AG08395 (cell line): ENCODE measurements at regions not wholly inside any gene's neighbourhood (a gene's known extent, or its start where the extent isn't known, plus 50 kb on each side); places are given as distances from the start of the nearest gene placed in this dataset.
"Not testable (repeated sequence)": the region's sequence is repeated elsewhere in the genome, so short reads cannot be mapped to it uniquely, and the experiment has no call there.

Source experiments
- DNase-seq: peaks from one replicate; pipeline ENCODE4 v3.0.0; 2012; ENCODE audit warnings: mixed read lengths, low spot score

DNA sequence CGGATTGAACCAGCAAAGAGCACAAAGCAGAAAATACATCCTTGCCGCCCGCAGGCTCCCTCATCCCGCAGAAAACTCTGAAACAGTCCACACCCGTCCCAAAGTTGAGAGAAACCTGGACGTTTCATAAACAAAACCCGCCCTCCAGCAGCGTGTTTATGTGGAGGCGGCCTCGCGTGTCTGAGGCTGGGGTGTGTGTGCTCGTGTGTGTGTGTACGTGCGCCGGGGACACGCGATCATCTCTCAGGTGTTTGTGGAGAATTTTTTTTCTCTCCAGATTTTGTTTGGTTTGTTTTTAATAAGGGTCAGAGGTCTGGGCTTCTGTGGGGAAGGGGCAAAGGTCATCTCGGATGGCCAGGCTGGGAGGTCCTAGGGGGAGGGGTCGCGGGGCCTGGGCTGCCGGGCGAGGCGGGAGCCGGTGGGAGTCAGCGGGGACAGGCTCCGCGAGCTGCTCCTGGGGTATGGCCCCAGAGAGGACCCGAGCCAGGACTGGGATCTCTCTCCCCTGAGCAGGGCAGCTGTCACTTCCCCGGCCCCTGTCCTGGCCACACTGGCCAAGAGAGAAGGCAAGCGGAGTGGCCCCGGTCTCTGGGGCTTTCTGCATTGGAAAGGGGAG, 206.4 kb downstream of the C9orf50 start:
- DNase-seq, result peak; percentile 44

DNA sequence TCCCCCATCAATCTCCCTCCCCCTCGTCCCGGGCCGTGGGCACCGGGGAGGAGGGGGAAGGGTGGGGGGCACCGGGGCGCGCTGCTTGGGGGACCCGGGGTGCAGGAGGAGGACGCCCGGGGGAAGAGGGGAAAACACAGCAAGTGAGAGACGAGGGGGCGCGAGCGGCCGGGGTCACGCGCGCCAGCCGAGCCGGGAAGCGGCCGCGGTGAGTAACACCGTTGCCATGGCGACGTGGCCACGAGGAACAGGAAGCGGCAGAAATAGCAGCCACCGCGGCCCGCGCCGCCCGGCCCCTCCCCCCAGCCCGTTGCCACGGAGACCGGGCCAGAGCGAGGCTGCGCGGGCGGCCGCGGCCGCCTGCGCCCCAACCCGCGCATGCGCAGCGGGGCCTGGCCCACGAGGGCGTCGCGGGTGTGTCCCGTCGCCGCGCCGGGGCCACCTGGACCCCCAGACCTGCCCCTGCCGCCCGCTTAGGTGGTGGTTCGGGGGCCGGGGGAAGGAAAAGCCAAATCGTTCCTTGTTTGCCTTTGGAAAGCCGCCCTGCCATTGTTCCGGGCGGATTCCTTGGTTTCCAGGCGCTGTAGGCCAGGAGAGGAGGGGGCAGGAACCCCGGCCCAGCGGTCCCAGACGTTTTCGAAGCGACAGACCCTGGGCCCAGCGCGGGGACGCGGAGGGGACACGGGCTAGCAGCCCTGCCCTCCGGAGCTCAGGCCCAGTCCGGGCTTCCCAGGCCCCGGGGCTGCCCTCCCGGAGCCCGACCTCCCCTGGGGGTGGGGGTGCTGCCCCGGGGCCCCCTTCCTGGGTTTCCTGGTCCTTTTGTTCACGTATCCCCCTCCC, 207.1 kb downstream of the C9orf50 start:
- DNase-seq, result peak; percentile 99

DNA sequence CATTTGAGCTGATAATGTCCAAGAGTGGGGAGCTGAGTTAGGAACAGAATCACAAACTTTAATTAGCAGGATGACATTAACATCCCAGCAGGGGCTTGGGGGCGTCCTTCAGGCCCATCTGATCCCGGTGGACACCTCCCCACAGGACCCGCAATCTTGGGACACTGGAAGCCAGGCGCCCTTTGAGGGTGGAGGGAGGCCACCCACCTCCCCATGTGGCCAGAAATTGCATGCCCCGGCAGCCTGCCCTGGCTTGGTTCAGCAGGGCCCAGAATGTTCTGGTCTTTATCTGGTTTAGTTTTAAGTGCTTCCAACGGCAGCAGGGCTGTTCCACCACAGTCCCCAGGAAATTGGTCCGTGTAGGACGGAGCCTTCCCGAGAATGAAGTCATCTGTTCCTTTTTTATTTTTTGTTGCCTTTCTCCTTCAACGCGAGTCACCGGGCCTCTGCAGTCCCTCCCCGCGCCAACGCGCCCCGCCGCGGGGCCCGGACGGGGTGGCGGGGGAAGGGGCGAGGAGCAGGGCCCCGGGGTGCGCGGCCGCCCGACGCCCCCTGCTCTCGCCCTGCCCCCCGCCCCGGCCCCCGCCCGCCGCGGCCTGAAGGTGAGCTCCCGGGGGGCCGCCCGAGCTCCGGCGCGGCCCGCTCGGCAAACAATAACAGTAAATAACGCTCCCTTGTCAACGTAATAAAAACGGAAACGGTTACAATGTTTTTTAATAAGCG, 207.9 kb downstream of the C9orf50 start:
- DNase-seq, result peak; percentile 68

- not testable (repeated sequence) for DNase-seq
Measured at GRCh38 chr9:129412176-129412813, 208.6 kb downstream of the C9orf50 start.

- DNase-seq, result no peak
Measured at GRCh38 chr9:129411501-129412175, 209.3 kb downstream of the C9orf50 start.

DNA sequence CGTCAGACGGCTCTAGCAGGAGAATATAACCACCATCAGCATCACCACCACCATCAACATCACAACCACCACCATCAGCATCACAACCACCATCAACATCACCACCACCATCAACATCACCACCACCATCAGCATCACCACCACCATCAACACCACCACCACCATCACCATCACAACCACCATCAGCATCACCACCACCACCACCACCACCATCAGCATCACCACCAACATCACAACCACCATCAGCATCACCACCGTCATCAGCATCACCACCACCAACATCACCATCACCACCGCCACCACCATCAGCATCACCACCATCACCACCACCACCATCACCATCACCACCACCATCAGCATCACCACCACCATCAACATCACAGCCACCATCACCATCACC, 210.7 kb downstream of the C9orf50 start:
- DNase-seq, result no peak

DNA sequence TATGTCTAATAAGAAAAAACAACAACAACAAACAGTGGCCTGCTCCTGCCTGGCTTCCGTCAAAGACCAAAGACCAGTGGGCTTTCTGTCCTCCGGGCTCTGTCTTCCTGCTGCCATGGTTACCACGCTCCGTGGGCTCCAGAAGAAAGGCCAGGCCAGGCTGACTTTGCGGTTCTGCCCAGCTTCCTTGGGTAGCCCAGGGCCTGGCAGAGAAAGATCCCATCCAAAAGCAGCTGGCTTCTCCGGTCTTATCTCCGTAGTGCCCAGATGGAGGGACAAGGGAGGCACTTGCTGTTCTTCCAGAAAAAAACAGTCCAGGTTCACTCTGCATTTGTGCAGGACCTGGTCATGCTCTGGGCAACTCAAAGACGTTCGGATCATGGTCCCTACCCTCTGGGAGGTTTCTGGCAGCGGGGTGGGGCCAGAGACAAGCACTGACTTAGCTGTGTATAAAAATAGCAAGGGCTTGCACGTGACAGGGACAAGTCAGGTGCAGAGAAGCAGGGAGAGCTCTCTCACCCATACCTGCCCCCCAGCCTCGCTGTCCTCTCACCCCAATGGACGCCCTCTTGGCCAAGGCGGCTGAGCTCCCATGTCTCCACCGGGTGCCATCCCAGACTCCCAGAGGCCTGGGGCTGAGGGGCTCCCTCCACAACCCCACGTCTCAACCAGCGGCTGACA, 212.2 kb downstream of the C9orf50 start:
- DNase-seq, result no peak

- DNase-seq, result no peak
Measured at GRCh38 chr9:129407905-129408452, 212.9 kb downstream of the C9orf50 start.

DNA sequence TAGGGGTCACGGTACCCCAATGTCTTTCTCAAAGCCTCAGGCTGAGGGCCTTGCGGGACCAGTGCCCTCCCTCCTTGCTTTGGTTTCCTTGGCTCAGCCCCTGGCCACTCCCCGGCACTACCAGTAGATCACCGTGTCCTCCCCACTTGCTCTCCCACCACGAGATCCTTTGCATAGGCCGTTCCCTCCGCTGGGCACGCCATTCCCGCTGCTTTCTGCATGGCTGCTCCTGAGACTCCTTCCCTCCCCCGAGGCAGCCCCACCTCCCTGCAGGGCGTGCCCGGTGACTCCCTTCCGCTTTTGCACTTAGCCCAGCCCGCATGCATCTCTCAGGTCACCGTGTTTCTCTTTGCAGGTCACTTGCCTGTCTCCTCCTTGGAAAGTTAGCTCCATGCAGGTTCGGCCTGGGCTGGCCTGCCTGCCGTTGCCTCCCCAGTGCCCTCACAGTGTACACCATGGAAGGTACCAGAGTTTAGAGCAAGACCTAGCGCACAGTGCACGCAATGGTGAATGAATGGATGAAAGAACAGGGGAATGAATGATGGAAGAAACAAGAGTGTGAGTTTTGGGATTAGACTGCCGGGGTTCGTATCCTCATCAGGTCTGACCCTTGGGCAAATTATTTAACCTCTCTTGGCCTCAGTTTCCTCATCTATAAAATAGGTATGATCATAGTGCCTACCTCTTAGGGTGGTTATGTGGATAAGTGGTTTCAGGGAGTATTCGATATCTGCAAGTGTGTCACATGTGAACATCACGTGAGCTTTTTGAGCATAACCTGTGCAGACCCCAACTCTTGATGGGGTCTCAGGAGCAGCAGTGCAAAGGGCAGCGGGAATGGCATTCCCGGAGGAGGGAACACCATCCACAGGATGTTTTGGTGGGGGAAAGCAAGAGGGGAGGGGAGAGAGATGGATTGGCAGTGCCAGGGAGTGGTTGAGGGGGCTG, 214.3 kb downstream of the C9orf50 start:
- DNase-seq, result no peak

DNA sequence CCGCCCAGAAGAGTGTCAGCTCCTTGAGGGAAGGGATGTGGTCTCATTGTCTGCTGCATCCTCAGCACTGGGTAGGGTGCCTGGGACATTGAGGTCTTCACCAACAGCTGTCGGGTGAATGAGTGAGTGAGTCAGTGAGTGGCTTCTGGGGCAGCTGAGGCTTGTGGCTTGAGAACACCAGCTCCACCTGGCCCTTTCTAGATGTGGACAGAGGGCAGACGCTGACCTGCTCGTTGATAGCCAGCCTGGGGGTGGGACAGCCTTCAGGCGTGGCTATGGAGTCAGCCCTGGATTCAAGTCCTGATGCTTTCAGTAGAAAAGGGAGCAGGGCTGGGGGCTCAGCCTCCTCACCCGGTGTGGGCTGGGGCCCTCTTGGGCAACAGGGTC, 215.1 kb downstream of the C9orf50 start:
- no peak for DNase-seq

DNA sequence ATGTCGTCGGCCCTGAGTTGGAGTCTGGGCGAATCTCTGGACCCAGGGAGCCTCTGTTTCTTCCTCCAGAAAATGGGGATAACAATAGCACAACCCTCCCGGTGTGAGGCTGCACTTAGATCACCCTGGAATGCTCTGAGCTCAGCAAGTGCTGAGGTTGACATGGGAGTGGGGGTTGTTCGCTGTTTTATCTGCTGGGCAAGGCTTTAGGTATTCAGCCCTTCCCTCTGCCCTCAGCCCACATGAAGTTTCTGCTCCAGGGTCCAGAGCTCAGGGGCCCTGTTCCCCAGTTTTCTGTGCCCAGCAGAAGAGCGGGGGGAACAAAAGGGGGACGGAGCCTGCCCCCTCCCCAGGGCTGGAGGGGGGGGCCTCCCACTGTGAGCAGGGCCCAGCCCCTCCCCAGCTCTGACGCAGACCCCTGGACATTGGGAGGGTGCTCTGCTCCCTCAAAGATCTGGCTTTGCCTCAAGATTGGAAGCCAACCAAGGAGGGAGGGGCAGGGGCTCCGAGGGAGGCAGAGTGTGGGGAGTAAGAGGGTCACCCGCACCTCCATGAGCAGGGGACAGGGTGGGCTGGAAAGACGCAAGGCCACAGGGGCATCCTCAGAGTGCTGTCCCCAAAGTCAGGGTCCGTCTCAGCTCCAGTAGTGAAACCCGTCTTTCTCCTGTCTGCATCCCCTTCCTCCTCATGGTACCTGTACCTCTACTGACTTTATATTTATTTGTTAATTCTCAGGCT, 215.6 kb downstream of the C9orf50 start:
- no peak for DNase-seq

DNA sequence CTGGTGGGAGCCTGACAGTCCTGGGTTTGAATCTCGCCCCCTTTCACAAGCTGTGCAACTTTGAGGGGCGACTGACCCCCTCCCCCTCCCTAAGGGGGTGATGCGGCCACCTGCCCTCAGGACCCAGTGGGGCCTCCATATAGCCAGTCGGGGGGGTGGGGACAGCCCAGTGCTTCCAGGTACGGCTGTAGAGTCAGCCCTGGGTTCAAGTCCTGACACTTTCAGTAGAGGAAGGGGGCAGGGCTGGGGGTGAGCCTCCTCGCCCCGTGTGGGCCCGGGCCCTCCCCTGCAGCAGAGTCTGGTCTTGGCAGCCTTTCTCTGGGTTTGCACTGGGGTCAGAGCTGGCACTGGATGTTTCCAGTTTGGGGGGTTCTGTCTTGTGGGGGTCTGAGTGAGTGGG, 216.3 kb downstream of the C9orf50 start:
- no peak for DNase-seq

DNA sequence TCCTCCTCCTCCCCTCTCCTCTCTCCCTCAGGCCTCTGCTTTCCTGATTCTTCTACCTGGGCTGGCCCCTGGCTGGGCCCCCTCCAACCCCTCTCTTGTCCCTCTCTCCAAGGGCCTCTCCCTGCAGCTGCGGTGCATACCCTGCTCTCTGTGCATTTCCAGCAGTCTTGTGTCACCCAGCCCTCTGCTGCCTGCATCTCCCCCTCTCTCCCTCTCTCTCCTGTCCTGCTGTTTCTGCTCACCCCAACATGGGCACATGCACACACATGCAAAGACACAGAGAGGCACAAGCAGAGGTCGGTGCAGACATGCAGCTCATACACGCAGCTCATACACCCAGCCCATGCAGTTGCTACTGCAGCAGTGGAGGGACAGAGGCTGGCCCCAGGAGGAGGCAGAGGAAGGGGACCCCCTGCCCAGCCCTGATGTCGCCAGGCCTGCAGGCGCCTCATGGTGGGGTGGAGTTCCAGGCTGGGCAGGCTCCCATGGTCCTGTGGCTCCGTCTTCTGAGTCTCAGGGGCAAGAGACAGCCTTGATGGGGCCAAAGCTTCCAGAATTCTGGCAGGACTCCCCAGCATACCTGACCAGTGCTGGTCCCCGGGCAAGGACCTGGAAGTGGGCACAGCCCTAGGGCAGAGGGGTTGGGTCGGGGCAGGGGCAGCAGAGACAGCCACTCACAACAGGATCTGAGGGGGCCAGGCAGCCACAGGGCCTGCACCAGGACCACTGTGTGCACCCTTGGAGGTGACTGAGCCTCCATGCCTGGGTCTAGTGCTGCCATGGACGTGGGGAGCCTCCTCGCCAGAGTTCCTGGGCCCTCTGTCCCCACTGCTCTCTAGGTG, 216.9 kb downstream of the C9orf50 start:
- no peak for DNase-seq

GRCh38 chr9:129402931-129403778, 217.7 kb downstream of the C9orf50 start:
- DNase-seq, result no peak

DNA sequence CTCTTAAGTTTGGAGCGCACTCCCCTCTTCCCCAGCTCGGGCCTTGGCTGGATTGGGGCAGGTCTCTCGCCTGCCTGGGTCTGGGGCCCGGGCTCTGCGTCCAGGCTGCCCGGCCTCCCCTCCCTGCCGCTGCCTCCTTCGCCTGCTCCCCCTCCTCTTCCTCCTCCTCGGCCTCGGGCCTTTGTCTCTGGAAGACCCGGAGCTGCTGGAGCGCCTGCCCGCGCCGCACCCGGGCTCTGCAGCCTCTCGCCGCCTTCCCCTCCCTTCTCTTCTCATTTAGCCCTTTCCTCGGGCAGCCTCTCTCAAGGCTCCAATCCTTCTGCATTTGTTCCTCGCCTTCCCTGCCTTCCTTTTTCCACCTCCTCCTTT, 218.5 kb downstream of the C9orf50 start:
- no peak for DNase-seq

DNA sequence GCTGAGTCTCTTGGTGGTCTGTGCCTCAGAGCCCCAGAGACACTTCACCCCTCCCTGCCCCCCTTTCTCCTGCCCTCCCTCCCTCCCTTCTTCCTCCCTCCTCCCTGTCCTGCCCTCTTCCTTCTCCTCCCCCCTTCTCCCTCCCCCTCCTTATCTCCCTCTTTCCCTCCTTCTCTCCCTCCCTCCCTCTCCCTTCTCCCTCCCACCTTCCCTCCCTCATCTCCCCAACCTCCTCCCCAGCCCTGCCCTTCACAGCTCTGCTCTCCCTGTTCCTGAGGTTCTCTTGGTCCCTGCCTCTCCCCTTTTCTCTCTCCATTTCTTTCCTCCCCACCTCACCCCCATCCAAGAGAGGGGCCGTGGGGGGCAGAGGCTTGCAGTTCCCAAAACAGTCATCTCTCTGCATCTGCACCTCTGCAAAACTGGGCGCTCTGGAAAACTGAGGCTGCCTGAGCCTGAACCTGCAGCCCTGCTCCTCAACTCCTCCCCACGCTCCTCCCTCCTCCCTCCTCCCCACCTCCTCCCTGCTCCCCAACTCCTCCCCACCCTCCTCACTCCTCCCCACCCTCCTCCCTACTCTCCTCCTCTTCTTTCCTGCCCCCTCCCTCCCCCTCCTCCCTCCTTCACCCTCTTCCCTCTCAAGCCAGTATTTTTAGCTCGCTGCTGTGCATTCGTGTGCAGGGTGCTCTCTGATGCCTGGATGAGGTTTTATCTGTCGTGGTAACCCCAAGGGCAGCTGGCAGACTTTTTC, 219.1 kb downstream of the C9orf50 start:
- no peak for DNase-seq
